GM21515 (cell line): ENCODE measurements at regions not wholly inside any gene's neighbourhood (a gene's known extent, or its start where the extent isn't known, plus 50 kb on each side); places are given as distances from the start of the nearest gene placed in this dataset.

Experiments
- ATAC-seq: cut with Tn5 transposase; IDR thresholded peaks from one replicate; pipeline ENCODE4 v1.9.1; 2021; ENCODE audit not compliant: unreplicated experiment

DNA sequence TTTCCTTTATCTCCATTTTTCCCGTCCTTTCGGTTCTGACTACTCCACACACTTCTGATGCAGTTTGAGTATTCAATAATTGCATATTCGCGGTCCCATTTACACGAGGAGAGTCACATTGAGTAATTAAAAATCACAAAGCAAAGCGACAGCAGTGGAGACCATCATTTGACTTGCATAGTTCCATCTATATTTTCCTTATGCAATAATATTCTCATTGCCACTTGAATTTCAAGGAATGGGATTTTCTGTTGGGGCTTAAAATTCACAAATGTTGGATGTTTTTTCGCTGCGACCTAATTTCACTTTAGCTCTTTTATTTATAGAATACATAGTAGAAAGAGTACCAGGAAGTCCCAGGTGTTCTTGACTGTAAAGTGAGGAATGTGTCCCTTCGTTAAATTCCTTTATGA lies 186.8 kb downstream of the ZEB2 start:
- ATAC-seq = no peak

DNA sequence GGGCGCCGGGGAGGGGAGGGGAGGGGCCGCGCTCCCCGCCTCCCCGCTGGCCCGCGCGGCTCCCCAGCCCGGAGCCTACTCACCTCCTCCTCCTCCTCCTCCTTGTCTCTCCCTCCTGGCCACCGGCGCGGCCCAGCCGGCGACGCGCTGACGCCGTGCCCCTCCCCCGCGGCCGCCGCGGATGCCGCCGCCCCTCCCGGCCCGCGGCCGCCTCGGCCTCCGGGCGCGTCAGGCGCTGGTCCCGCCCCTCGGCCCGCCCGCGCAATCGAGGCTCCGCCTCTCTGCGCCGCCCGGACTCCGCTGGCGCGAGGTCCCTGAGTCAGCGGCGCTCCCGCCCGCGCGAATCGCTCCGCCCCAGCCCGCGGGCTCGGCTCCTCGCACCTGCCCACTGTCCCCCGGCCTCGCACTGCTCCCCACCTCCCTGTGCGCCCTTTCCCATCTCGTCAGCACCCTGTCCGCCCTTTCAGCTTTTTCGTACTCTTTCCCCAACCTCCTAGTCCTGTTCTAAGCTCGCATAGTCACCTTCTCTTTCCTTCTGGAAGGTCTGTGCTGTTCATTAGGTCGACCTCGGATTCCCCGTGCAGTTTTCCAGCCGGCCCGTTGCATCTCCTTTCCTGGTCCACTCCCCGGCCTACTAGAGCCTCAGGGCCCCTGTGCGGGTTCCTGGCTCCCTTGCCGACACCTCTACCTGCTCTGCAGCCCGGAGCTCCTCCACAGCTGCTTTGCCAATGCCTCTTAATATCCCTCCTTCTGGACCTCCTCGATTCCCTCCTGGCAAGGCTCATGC lies 187.4 kb downstream of the ZEB2 start:
- peak; percentile 91 for ATAC-seq

GRCh38 chr2:144331674-144332355 lies 188.1 kb downstream of the ZEB2 start:
- peak; percentile 47 for ATAC-seq

DNA sequence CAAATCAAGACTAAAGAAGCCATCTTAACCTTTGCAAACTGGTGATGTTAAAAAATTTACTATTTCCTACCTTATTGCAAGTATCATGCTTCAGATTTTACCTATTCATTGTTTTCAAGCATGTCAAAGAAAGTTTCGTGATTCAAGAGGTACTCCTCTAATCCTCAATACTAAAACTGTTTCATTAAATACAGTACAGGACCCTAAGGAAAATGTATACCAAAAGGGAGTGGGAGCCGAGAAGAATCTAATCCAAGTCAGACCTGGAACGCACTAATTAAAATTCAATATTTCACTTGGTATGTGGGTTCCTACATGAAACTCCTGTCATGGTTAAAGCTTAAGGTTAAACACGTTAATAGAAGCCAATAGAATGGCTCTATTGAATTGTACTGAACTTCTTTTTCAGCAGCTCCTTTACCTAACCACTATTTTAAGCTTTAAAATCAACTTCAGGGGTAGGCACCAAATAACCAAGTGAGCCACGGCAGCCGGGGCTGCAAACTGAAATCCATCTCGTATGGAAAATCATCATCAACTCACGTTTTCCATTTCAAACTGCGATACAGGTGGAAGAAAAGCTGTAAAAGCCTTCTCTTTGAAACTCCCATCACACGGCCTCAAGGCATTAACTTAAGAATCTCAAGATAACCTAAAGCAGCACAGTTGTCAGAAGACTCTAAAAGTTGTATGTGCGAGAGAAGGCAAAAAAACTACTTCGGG lies 188.8 kb downstream of the ZEB2 start:
- ATAC-seq = no peak

DNA sequence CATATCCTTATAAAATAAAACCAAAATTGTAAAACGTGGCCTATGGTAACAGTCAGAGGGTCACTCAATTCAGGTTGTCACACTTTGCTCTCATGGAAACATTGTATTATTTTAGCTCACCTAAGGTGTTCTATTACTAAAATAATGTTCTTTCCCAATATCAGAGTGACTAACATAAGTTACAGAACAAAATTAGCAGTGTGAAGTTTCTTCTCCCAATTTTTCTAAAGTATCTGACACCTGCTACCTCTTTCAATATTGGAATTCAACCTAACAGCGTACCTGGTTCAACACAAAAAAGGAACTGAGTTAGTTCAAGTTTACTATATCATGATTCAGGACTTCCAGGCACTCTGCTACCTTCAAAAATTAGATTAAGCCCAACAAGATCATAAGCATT lies 190.4 kb downstream of the ZEB2 start:
- no peak for ATAC-seq

DNA sequence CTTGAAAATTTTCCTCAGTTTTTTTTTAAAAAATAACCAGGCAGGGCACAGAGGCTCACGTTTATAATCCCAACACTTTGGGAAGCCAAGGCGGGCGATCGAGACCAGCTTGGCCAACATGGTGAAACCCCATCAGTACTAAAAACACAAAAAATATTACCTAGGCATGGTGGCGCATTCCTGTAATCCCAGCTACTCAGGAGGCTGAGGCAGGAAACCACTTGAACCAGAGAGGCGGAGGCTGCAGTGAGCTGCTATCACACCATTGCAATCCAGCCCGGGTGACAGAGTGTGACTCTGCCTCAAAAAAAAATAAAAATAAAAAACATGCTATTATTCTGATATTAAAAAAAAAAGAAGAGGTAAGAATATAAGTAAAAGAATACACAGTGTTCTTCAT lies 191.0 kb downstream of the ZEB2 start:
- ATAC-seq = no peak

- ATAC-seq = no peak
Observed at GRCh38 chr2:144326825-144327224, 193.1 kb downstream of the ZEB2 start.

GRCh38 chr2:144325086-144325485 lies 194.8 kb downstream of the ZEB2 start:
- peak; percentile 51 for ATAC-seq

GRCh38 chr2:144324446-144325045 lies 195.4 kb downstream of the ZEB2 start:
- peak; percentile 36 for ATAC-seq

- ATAC-seq = peak; percentile 62
Observed at GRCh38 chr2:144323946-144324345, 196.0 kb downstream of the ZEB2 start.

DNA sequence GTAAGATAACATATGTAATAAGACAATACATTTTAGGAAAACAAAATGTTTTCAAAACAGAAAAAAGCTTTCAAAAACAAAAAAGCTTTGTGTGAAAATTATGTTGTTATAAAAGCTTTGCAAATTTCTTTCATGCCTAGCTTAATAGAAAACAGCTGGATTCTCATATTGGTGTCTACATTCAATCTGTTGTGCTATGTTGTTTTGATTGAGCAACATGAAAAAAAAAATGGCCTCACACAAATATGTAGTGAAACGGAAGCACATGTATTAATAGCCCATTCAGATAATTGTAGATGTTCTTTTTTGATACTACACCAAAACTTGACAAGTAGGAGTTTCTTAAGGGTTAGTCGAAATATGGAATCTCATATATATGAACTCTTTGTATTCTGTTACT lies 197.5 kb downstream of the ZEB2 start:
- ATAC-seq = no peak

DNA sequence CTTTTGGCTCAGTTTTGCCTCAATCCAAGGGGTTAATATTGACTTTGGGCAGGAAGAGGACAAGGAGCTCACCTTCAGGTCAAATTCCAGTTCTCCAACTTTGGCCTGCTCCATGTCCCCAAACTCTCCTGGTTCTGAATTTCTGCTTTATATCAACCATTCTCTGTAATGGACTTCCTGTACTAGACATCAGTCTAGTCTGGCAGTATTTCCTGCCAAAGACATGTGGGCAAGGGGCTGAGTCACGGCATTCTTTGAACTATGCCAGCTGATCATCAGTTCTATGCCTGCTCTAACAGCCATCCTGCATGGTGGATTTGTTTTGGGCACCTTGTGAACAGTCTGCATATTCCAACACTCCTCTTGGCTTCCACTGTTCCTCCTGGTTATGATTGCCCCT lies 199.4 kb downstream of the ZEB2 start:
- ATAC-seq = no peak

GRCh38 chr2:144317071-144317738 lies 202.7 kb downstream of the ZEB2 start:
- no peak for ATAC-seq

DNA sequence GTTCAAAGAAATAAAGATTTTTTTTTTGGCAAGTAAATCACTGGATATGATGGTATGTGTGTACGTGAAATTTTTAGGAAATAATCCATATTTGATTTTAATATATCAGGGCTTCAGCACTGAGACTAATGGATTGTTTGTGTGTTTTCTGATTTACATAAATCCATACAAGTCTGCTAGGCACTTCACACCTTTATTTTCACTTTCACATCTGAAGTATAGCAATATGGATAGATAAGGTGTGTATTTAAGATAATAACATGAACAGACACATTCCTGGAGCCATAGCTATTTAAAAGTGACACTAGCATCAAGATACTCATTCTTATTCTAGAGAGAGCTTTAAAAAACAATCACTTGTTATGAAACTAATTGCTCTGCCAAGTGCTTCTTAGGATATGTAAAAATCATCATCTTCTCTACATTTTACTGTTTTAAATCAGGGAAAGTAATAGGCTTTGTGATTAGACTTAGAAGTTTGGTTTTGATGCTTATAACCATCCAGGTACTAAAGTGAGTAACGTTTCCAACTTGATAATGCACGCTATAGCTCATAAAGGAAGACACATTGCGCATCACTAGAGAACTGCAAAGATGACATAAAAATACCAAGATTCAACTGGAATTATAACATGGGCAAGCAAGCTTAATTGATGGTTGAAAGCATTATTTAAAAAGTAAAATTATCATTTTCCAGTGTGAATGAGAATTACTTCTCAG lies 208.9 kb downstream of the ZEB2 start:
- ATAC-seq = peak; percentile 53

DNA sequence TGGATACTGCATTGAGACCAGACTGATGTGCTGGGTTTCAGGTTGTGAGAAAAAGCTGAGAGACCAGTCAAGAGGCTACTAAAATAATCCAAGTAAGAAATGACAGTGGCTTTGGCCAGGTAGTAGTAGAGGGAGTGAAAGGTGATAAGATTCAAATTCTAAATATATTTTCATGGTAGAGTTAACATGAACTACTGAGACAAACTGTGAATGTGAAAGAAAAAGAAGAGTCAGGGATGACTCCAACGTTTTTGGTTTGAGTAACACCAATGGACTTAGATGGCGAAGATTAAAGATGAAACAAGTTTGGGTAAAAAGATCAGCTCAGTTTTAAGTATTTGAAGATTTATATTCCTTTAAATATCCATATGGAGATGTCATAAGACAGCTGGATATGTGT lies 209.4 kb downstream of the ZEB2 start:
- no peak for ATAC-seq

DNA sequence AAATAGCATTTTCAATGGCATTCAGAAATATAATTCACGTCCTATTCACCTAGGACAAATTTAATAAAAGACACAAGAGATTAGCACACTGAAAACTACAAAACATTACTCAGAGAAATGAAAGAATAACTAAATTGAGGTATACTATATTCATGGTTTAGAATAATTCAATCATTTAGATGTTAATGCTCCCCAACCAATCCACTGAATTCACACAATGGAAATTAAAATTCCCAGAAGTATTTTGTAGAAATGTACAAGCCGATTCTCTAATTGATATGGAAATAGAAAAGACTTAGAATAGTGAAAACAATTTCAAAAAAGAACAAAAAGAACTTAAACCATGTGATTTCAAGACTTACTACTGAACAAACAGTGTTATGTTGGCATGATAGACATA lies 212.2 kb downstream of the ZEB2 start:
- ATAC-seq = no peak

DNA sequence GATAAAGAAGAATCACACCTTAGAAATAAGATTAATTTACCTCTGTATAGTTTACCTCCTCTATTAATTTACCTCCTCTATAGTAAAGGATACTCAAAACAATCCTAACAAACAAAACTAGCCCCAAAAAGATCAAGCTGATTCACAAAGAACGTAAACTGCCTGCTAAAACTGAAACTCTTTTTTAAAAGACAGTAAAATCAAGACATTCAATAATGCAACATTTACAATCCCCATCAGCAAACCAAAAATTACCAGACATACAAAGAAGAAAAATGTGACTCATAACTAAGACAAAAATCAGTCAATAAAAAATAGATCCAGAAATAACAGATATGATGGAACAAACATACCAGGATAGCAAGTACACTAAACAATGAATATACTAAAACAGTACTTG lies 215.7 kb downstream of the ZEB2 start:
- ATAC-seq = no peak

- ATAC-seq = no peak
Observed at GRCh38 chr2:144300632-144301031, 219.3 kb downstream of the ZEB2 start.

DNA sequence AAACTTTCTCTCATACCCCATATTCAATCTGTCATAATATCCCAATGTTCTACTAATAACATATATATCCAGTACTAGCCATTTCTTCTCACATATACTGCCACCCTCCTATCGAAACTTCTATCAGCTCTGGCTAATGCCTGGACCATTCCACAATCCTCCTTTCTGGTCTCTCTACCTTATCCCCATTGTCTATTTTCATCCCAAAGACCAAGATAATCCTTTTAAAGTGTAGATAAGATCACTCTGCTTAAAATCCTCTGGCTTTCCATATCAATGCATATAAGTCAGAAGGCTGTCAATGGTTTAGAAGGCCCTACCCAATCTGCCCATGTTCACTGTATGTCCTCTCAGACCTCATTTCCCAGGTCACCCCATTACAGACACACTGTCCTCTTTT lies 229.6 kb downstream of the ZEB2 start:
- ATAC-seq = no peak

DNA sequence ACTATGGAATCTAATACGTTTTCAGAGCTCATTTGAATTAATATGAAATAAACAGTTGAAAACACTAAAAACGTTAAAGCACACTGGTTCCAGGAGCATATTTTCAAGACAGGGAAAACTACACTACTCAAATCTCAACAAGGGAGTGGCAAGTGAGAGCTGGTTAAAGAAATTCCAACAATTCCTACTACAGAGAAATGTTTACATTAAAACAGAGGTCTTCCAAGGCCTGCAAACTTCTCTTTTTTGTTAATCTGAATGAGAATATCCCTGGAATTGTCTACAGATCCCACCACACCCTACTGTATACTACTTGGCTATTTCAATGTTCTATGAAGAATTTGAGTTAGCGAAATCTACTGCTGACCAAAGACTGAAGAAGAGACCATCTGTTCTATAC lies 231.5 kb downstream of the ZEB2 start:
- ATAC-seq = no peak
